ENCODE measurements at regions not wholly inside any gene's neighbourhood (a gene's known extent, or its start where the extent isn't known, plus 50 kb on each side); places are given as distances from the start of the nearest gene placed in this dataset.

GRCh38 chr18:44374966-44375365 lies 305.7 kb upstream of the SETBP1 start:
- no peak for DNase-seq (ENCODE audit: low spot score)
- Histone ChIP-seq H3K18ac (ENCODE audit: low read length) (no peak overlapping the region), H3K79me1 (ENCODE audit: low read depth, low read length) (no peaks in the 10 kb centered on the region), H2BK5ac (ENCODE audit: low read length) (no peak overlapping the region), H3K4ac (ENCODE audit: low read length) (no peak overlapping the region), H4K8ac (ENCODE audit: low read depth, low read length) (no peak overlapping the region), H2AK5ac (ENCODE audit: low read depth, low read length) (no peak overlapping the region), H3K23ac (ENCODE audit: low read depth, low read length, poor library complexity) (no peak overlapping the region), H3K9ac (ENCODE audit: low read depth, low read length, poor library complexity) (no peak overlapping the region), H3K9me3 (replicated peaks in 1 of 2; ENCODE audit: control insufficient read depth in 2 of 2, insufficient read depth in 1 of 2, low read depth in 1 of 2, low read length in 2 of 2) (no peaks in the 10 kb centered on the region), H2AFZ (ENCODE audit: low read length) (no peak overlapping the region), H3K36me3 (replicated peaks in 1 of 2; ENCODE audit: control insufficient read depth in 2 of 2, insufficient read depth in 2 of 2, low read length in 2 of 2) (no peaks in the 10 kb centered on the region), H3K4me3 (ENCODE audit: low read length in 2 of 2) (no peak overlapping the region), H3K4me2 (ENCODE audit: insufficient read depth, low read length, poor library complexity, severe bottlenecking) (no peak overlapping the region), H3K14ac (ENCODE audit: low read length) (no peak overlapping the region), H2BK120ac (ENCODE audit: low read depth, low read length) (no peak overlapping the region), H2BK15ac (ENCODE audit: low read length) (no peak overlapping the region), H3K27ac (replicated peaks; ENCODE audit: low read length) (no peak overlapping the region), H4K91ac (ENCODE audit: low read depth, low read length, poor library complexity) (no peak overlapping the region), H3K27me3 (ENCODE audit: control insufficient read depth in 3 of 3, insufficient read depth in 3 of 3, low read depth in 1 of 3, low read length in 3 of 3) (no peaks in the 10 kb centered on the region), H3K4me1 (ENCODE audit: control insufficient read depth in 2 of 2, insufficient read depth in 1 of 2, low read depth in 1 of 2, low read length in 2 of 2) (no peaks in the 10 kb centered on the region), H2BK12ac (ENCODE audit: low read length) (no peak overlapping the region)
- no CpG with 5 or more reads among the region's 3 CpGs for WGBS, 2 donors (ENCODE audit: extremely low coverage in 2 of 2, insufficient read length in 2 of 2, insufficient replicate concordance in 1 of 2)

GRCh38 chr18:44386401-44386800 lies 294.3 kb upstream of the SETBP1 start:
- Histone ChIP-seq H3K9me3 (replicated peaks in 1 of 2; ENCODE audit: control insufficient read depth in 2 of 2, insufficient read depth in 1 of 2, low read depth in 1 of 2, low read length in 2 of 2) (no peaks in the 10 kb centered on the region), H3K79me1 (ENCODE audit: low read depth, low read length) (no peaks in the 10 kb centered on the region), H3K9ac (ENCODE audit: low read depth, low read length, poor library complexity) (no peak overlapping the region), H3K4ac (ENCODE audit: low read length) (no peak overlapping the region), H2BK120ac (ENCODE audit: low read depth, low read length) (no peak overlapping the region), H3K23ac (ENCODE audit: low read depth, low read length, poor library complexity) (no peak overlapping the region), H3K4me2 (ENCODE audit: insufficient read depth, low read length, poor library complexity, severe bottlenecking) (no peak overlapping the region), H2AK5ac (ENCODE audit: low read depth, low read length) (no peak overlapping the region), H3K36me3 (replicated peaks in 1 of 2; ENCODE audit: control insufficient read depth in 2 of 2, insufficient read depth in 2 of 2, low read length in 2 of 2) (no peaks in the 10 kb centered on the region), H2BK12ac (ENCODE audit: low read length) (no peak overlapping the region), H2BK5ac (ENCODE audit: low read length) (no peak overlapping the region), H2AFZ (ENCODE audit: low read length) (no peak overlapping the region), H3K27ac (replicated peaks; ENCODE audit: low read length) (no peak overlapping the region), H3K27me3 (ENCODE audit: control insufficient read depth in 3 of 3, insufficient read depth in 3 of 3, low read depth in 1 of 3, low read length in 3 of 3) (no peaks in the 10 kb centered on the region), H3K14ac (ENCODE audit: low read length) (no peak overlapping the region), H2BK15ac (ENCODE audit: low read length) (no peak overlapping the region), H3K4me3 (ENCODE audit: low read length in 2 of 2) (no peak overlapping the region), H4K8ac (ENCODE audit: low read depth, low read length) (no peak overlapping the region), H3K4me1 (ENCODE audit: control insufficient read depth in 2 of 2, insufficient read depth in 1 of 2, low read depth in 1 of 2, low read length in 2 of 2) (no peaks in the 10 kb centered on the region), H4K91ac (ENCODE audit: low read depth, low read length, poor library complexity) (no peak overlapping the region), H3K18ac (ENCODE audit: low read length) (no peak overlapping the region)
- DNase-seq (ENCODE audit: low spot score): no peak
- WGBS, 2 donors (ENCODE audit: extremely low coverage in 2 of 2, insufficient read length in 2 of 2, insufficient replicate concordance in 1 of 2): no CpG with 5 or more reads among the region's 5 CpGs

GRCh38 chr18:44388329-44388728 lies 292.4 kb upstream of the SETBP1 start:
- Histone ChIP-seq H2BK5ac (ENCODE audit: low read length) (no peak overlapping the region), H3K4me2 (ENCODE audit: insufficient read depth, low read length, poor library complexity, severe bottlenecking) (no peak overlapping the region), H2AFZ (ENCODE audit: low read length) (no peak overlapping the region), H3K14ac (ENCODE audit: low read length) (no peak overlapping the region), H2BK12ac (ENCODE audit: low read length) (no peak overlapping the region), H3K9ac (ENCODE audit: low read depth, low read length, poor library complexity) (no peak overlapping the region), H3K4me1 (ENCODE audit: control insufficient read depth in 2 of 2, insufficient read depth in 1 of 2, low read depth in 1 of 2, low read length in 2 of 2) (no peaks in the 10 kb centered on the region), H3K18ac (ENCODE audit: low read length) (no peak overlapping the region), H2AK5ac (ENCODE audit: low read depth, low read length) (no peak overlapping the region), H3K4ac (ENCODE audit: low read length) (no peak overlapping the region), H3K9me3 (replicated peaks in 1 of 2; ENCODE audit: control insufficient read depth in 2 of 2, insufficient read depth in 1 of 2, low read depth in 1 of 2, low read length in 2 of 2) (no peaks in the 10 kb centered on the region), H3K23ac (ENCODE audit: low read depth, low read length, poor library complexity) (no peak overlapping the region), H3K27me3 (ENCODE audit: control insufficient read depth in 3 of 3, insufficient read depth in 3 of 3, low read depth in 1 of 3, low read length in 3 of 3) (no peaks in the 10 kb centered on the region), H2BK15ac (ENCODE audit: low read length) (no peak overlapping the region), H3K27ac (replicated peaks; ENCODE audit: low read length) (no peak overlapping the region), H3K36me3 (replicated peaks in 1 of 2; ENCODE audit: control insufficient read depth in 2 of 2, insufficient read depth in 2 of 2, low read length in 2 of 2) (no peaks in the 10 kb centered on the region), H3K79me1 (ENCODE audit: low read depth, low read length) (no peaks in the 10 kb centered on the region), H3K4me3 (ENCODE audit: low read length in 2 of 2) (no peak overlapping the region), H4K8ac (ENCODE audit: low read depth, low read length) (no peak overlapping the region), H2BK120ac (ENCODE audit: low read depth, low read length) (no peak overlapping the region), H4K91ac (ENCODE audit: low read depth, low read length, poor library complexity) (no peak overlapping the region)
- WGBS, 2 donors (ENCODE audit: extremely low coverage in 2 of 2, insufficient read length in 2 of 2, insufficient replicate concordance in 1 of 2): no CpG with 5 or more reads among the region's 2 CpGs
- no peak for DNase-seq (ENCODE audit: low spot score)

- Histone ChIP-seq H3K14ac (ENCODE audit: low read length) (no peak overlapping the region), H3K27ac (replicated peaks; ENCODE audit: low read length) (peak overlapping the region; percentile 72), H3K23ac (ENCODE audit: low read depth, low read length, poor library complexity) (no peak overlapping the region), H2AFZ (ENCODE audit: low read length) (no peak overlapping the region), H3K18ac (ENCODE audit: low read length) (no peak overlapping the region), H3K4ac (ENCODE audit: low read length) (no peak overlapping the region), H3K4me1 (ENCODE audit: control insufficient read depth in 2 of 2, insufficient read depth in 1 of 2, low read depth in 1 of 2, low read length in 2 of 2) (peaks cover 0 to 1% of the 10 kb centered on the region in 2 donors), H3K79me1 (ENCODE audit: low read depth, low read length) (no peaks in the 10 kb centered on the region), H2BK12ac (ENCODE audit: low read length) (no peak overlapping the region), H4K8ac (ENCODE audit: low read depth, low read length) (no peak overlapping the region), H2AK5ac (ENCODE audit: low read depth, low read length) (no peak overlapping the region), H3K4me3 (ENCODE audit: low read length in 2 of 2) (no peak overlapping the region), H3K36me3 (replicated peaks in 1 of 2; ENCODE audit: control insufficient read depth in 2 of 2, insufficient read depth in 2 of 2, low read length in 2 of 2) (no peaks in the 10 kb centered on the region), H2BK15ac (ENCODE audit: low read length) (no peak overlapping the region), H3K9me3 (replicated peaks in 1 of 2; ENCODE audit: control insufficient read depth in 2 of 2, insufficient read depth in 1 of 2, low read depth in 1 of 2, low read length in 2 of 2) (no peaks in the 10 kb centered on the region), H2BK120ac (ENCODE audit: low read depth, low read length) (no peak overlapping the region), H3K4me2 (ENCODE audit: insufficient read depth, low read length, poor library complexity, severe bottlenecking) (no peak overlapping the region), H4K91ac (ENCODE audit: low read depth, low read length, poor library complexity) (no peak overlapping the region), H3K9ac (ENCODE audit: low read depth, low read length, poor library complexity) (no peak overlapping the region), H3K27me3 (ENCODE audit: control insufficient read depth in 3 of 3, insufficient read depth in 3 of 3, low read depth in 1 of 3, low read length in 3 of 3) (no peaks in the 10 kb centered on the region), H2BK5ac (ENCODE audit: low read length) (no peak overlapping the region)
- peak; percentile 17 for DNase-seq (ENCODE audit: low spot score)
Measured at GRCh38 chr18:44392933-44393332, 287.8 kb upstream of the SETBP1 start.
